Suprapubic skin (tissue), 4 donors: ENCODE measurements at regions not wholly inside any gene's neighbourhood (a gene's known extent, or its start where the extent isn't known, plus 50 kb on each side); places are given as distances from the start of the nearest gene placed in this dataset.
A peak's percentile ranks its signal among the peaks of the same experiment; 100 is the strongest.
"Not testable (repeated sequence)": the region's sequence is repeated elsewhere in the genome, so short reads cannot be mapped to it uniquely, and the experiment has no call there.

Source experiments
- DNase-seq, 2 donors: peaks; one replicate each; pipeline ENCODE4 v3.0.0-alpha.2; 2019; ENCODE audit warnings: low spot score in 2 of 2
- H3K27ac ChIP-seq: fragments of 200-600 bp; sonication (generic); one replicate; pipeline ENCODE4 v1.5.1; 2019
- H3K27me3 ChIP-seq: fragments of 200-600 bp; sonication (generic); one replicate; pipeline ENCODE4 v1.5.1; 2019
- H3K36me3 ChIP-seq: fragments of 200-600 bp; sonication (generic); one replicate; pipeline ENCODE4 v1.5.1; 2019
- H3K4me1 ChIP-seq: fragments of 200-600 bp; sonication (generic); one replicate; pipeline ENCODE4 v1.5.1; 2019
- H3K4me3 ChIP-seq: fragments of 200-600 bp; sonication (generic); one replicate; pipeline ENCODE4 v1.5.1; 2019; ENCODE audit warnings: mild to moderate bottlenecking
- H3K9me3 ChIP-seq: fragments of 200-600 bp; sonication (generic); one replicate; pipeline ENCODE4 v1.5.1; 2019
- EP300 ChIP-seq: sonication (generic); formaldehyde crosslinking; IDR thresholded peaks from one replicate; pipeline ENCODE4 v1.6.1; 2017; ENCODE audit warnings: antibody characterized with exemption
- POLR2A ChIP-seq, 2 donors: fragments of 450-650 bp; IDR thresholded peaks; one replicate each; pipeline ENCODE4 v1.6.1; 2017; ENCODE audit warnings: antibody characterized with exemption in 2 of 2, mild to moderate bottlenecking in 2 of 2, moderate library complexity in 2 of 2
- POLR2AphosphoS5 ChIP-seq, 3 donors: sonication (generic); formaldehyde crosslinking; IDR thresholded peaks; one replicate each; pipeline ENCODE4 v1.6.1; 2017; ENCODE audit warnings: antibody characterized with exemption in 3 of 3
- whole genome bisulfite sequencing: methylation state at CpG from one replicate; pipeline ENCODE4 v1.1.5; 2018; 5-methylcytosine and 5-hydroxymethylcytosine counted together
- TF ChIP-seq, protein P1 (sequence below), 2 donors: fragments of 200-600 bp in 1 of 2; fragments of 450-650 bp in 1 of 2; sonication (generic) in 1 of 2; IDR thresholded peaks; one replicate each; pipeline ENCODE4 v1.5.1; 2016 to 2019; ENCODE audit warnings: antibody characterized with exemption in 2 of 2, mild to moderate bottlenecking in 1 of 2, moderate library complexity in 1 of 2

DNA sequence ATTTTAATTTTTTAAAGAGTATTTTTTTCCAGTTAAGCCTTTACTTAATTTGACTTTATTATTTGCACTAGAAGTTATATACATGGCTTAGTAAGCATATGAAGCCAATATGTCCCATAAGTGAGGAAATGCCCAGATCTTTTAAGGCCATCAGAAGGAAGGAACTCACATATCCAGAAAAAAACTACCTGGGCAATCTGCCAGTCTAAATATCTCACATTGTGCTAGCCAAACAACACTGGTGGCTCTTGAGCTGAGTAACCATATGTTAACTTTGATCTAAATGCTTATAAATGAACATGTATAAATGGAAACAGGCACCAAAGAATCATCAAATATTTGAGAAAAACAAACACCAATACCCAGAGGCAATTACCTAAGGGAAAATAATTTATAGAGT is 138.6 kb upstream of the APOOL start:
- TF ChIP-seq POLR2A (IDR thresholded peaks at IDR 0.05) = no peak
- TF ChIP-seq, protein P1, sequence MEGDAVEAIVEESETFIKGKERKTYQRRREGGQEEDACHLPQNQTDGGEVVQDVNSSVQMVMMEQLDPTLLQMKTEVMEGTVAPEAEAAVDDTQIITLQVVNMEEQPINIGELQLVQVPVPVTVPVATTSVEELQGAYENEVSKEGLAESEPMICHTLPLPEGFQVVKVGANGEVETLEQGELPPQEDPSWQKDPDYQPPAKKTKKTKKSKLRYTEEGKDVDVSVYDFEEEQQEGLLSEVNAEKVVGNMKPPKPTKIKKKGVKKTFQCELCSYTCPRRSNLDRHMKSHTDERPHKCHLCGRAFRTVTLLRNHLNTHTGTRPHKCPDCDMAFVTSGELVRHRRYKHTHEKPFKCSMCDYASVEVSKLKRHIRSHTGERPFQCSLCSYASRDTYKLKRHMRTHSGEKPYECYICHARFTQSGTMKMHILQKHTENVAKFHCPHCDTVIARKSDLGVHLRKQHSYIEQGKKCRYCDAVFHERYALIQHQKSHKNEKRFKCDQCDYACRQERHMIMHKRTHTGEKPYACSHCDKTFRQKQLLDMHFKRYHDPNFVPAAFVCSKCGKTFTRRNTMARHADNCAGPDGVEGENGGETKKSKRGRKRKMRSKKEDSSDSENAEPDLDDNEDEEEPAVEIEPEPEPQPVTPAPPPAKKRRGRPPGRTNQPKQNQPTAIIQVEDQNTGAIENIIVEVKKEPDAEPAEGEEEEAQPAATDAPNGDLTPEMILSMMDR (IDR thresholded peaks at IDR 0.05) = no peak
- no peak for TF ChIP-seq POLR2AphosphoS5 (IDR thresholded peaks at IDR 0.05)
- no peak for TF ChIP-seq EP300
- no peak overlapping the region for H3K4me3 ChIP-seq
- no peak for DNase-seq
- no peaks in the 10 kb centered on the region for H3K36me3 ChIP-seq
- no peaks in the 10 kb centered on the region for H3K27me3 ChIP-seq
- no peaks in the 10 kb centered on the region for H3K4me1 ChIP-seq
- H3K27ac ChIP-seq = no peak overlapping the region
- H3K9me3 ChIP-seq = no peaks in the 10 kb centered on the region

DNA sequence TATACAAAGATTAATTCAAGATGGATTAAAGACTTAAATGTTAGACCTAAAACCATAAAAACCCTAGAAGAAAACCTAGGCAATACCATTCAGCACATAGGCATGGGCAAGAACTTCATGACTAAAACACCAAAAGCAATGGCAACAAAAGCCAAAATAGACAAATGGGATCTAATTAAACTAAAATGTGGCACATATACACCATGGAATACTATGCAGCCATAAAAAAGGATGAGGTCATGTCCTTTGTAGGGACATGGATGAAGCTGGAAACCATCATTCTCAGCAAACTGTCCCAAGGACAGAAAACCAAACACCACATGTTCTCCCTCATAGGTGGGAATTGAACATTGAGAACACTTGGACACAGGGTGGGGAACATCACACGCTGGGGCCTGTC is 133.4 kb upstream of the APOOL start:
- H3K27ac ChIP-seq, H3K9me3 ChIP-seq, H3K27me3 ChIP-seq, H3K36me3 ChIP-seq, H3K4me3 ChIP-seq, H3K4me1 ChIP-seq, DNase-seq: not testable (repeated sequence)
- WGBS = 70% methylated on average over 1 of the region's 1 CpG

DNA sequence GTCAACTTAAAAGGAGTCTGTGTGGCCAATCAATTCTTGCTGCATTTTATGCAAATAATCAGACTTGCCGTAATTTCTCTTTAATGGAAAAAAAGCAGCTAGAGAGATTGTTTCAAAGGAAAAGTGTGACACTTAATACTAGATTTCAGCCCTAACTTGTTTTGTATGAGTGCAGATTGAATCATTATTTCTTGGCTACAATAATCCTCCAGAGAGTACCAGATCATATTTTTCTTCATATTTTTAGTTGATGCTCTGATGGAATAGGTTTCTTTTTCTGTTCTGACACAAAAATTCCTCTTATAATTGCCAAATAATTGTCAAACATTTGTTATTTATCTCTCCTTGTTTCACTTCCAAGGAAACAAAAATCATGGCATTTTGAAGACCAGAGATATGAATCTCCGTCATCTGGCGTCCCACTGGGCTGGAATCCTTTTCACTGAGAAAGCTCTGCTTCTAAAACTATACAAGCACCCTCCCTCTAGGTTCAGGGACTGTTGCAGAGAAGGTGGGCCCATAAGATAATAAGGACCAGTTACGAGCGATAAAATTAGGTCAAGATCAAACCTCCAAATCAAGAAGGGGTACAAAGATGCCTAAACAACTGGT is 131.4 kb upstream of the APOOL start:
- not testable (repeated sequence) for H3K4me1 ChIP-seq, H3K27me3 ChIP-seq, H3K27ac ChIP-seq, H3K9me3 ChIP-seq, H3K4me3 ChIP-seq, H3K36me3 ChIP-seq, DNase-seq
- 52% methylated on average over 5 of the region's 5 CpGs for WGBS

DNA sequence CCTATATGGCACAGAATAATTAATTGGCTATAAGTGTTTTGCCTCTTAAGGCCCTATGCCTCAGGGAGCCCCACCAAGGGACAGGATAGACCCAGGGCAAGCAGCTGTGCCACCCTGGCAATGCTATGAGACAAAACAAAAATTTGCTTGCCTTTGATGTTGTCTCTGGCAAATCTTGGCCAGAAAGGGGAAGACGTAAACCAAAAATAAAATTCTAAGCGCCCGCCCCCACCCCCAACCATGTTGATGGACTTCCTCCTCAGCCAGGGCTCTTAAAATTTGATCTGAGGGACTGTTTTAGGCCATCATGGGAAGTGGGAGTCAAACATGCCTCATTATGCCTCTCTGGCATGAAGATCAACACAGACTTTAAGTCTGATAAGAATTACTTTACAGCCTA is 130.5 kb upstream of the APOOL start:
- no peak for TF ChIP-seq POLR2A (IDR thresholded peaks at IDR 0.05)
- no peak overlapping the region for H3K27ac ChIP-seq
- no peaks in the 10 kb centered on the region for H3K36me3 ChIP-seq
- WGBS = 66% methylated on average over 3 of the region's 3 CpGs
- H3K4me1 ChIP-seq = no peaks in the 10 kb centered on the region
- no peak for DNase-seq
- no peak overlapping the region for H3K4me3 ChIP-seq
- no peaks in the 10 kb centered on the region for H3K9me3 ChIP-seq
- no peaks in the 10 kb centered on the region for H3K27me3 ChIP-seq

DNA sequence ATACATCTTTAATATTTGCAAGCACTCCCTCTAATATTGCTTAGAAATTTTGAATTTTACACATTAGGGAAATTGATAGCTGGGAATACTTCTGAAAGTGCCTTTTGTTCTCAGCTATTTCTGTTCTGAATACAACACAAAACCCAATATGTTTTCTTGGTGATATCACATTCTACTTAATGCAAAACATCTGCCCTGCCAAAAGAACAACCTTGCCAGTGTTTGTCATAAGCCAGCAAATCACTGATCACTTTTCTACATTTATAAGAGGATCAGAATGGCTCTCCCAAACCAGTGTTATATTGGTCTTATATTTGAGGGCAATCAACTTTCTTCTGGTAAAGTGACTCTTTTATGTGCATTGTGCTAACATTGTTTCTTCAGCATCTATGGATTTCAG is 126.8 kb upstream of the APOOL start:
- TF ChIP-seq, protein P1 (IDR thresholded peaks at IDR 0.05) = no peak
- TF ChIP-seq POLR2AphosphoS5 (IDR thresholded peaks at IDR 0.05) (no peak), POLR2A (IDR thresholded peaks at IDR 0.05) (no peak), EP300 (no peak)
- H3K36me3 ChIP-seq = no peaks in the 10 kb centered on the region

DNA sequence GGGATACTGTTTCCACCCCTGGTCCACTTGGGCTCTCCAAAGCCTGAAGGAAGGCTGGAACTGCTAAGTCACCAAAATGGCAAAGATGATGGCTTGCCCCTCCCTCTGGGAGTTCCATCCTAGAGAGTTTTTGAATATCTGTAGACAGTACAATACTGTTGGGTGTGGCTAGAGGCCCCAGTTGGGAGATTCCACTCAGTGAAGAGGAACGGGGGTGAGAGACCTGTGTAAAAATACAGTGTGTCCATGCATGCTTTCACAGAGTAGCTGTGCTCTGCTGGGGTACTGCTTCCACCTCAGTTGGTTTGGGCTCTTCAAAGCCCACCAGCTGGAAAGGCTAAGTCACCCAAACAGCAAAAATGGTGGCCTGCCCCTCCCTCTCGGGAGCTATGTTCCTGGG is 109.8 kb upstream of the APOOL start:
- Histone ChIP-seq H3K27me3 (no peaks in the 10 kb centered on the region), H3K4me1 (no peaks in the 10 kb centered on the region), H3K36me3 (no peaks in the 10 kb centered on the region), H3K4me3 (no peak overlapping the region), H3K27ac (no peak overlapping the region), H3K9me3 (no peaks in the 10 kb centered on the region)
- no peak for DNase-seq
- TF ChIP-seq POLR2AphosphoS5 (IDR thresholded peaks at IDR 0.05) (no peak), POLR2A (IDR thresholded peaks at IDR 0.05) (no peak), EP300 (no peak)
- TF ChIP-seq, protein P1 (IDR thresholded peaks at IDR 0.05) = no peak
- 85% methylated on average over 2 of the region's 2 CpGs for WGBS

More for the DNA sequence above, 126.8 kb upstream of the APOOL start:
- Histone ChIP-seq H3K4me1 (no peaks in the 10 kb centered on the region), H3K27me3 (no peaks in the 10 kb centered on the region), H3K27ac (no peak overlapping the region), H3K4me3 (no peak overlapping the region), H3K9me3 (no peaks in the 10 kb centered on the region)
- no peak for DNase-seq

DNA sequence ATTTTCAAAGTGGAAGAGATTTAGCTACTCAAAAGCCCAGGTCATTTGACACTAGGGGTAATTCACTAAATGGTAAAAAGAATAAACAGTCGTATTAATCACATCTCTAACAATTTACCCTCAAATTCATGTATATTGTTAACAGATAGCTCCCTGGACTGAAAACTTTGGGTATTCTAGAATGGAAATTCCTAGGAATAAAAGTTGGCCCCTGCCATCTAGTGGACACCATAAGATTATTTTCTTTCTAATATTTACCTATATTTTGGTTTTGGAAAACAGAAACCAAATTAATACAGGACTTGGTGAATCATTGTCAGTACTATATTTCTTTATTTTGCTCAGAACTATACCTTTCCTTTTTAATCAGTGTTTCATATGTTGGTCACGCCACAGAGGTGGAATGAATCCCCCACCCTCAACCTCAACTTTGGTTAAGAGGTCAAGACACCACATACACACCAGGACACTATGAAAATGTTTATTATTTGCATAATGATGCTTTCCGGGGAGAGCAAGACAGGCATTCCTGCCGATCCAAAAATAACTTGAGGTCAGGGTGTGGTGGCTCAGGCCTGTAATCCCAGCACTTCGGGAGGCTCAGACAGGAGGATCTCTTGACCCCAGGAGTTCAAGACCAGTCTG is 96.2 kb upstream of the APOOL start:
- no peak for DNase-seq
- Histone ChIP-seq H3K9me3 (no peaks in the 10 kb centered on the region), H3K27me3 (no peaks in the 10 kb centered on the region), H3K36me3 (no peaks in the 10 kb centered on the region), H3K4me3 (no peak overlapping the region), H3K4me1 (no peaks in the 10 kb centered on the region), H3K27ac (no peak overlapping the region)
- no peak for TF ChIP-seq POLR2A (IDR thresholded peaks at IDR 0.05)
- TF ChIP-seq, protein P1 (IDR thresholded peaks at IDR 0.05) = peak in 1 of 2 donors; percentile 12
- 55% methylated on average over 5 of the region's 5 CpGs for WGBS
